ENCODE measurements at regions not wholly inside any gene's neighbourhood (a gene's known extent, or its start where the extent isn't known, plus 50 kb on each side); places are given as distances from the start of the nearest gene placed in this dataset.

GRCh38 chr15:95761501-95762165, 568.9 kb upstream of the NR2F2 start:
- H3K36me3 ChIP-seq (ENCODE audit: insufficient read depth, low read length): no peaks in the 10 kb centered on the region
- H2AFZ ChIP-seq (ENCODE audit: low read length): no peak overlapping the region
- TF ChIP-seq CTCF (conservative IDR thresholded peaks at IDR 0.05; ENCODE audit: low read length) (no peak), EZH2phosphoT487 (IDR thresholded peaks at IDR 0.05; ENCODE audit: borderline replicate concordance) (no peak)
- no peak overlapping the region for H3K4me2 ChIP-seq (ENCODE audit: low read depth, low read length, poor library complexity, severe bottlenecking)
- H3K4me1 ChIP-seq (ENCODE audit: insufficient read depth, low read length, poor library complexity, severe bottlenecking): no peaks in the 10 kb centered on the region
- no peaks in the 10 kb centered on the region for H3K9me3 ChIP-seq (ENCODE audit: insufficient read depth, low read depth, low read length)
- H3K9me2 ChIP-seq (replicated peaks; ENCODE audit: low read depth, low read length): no peaks in the 10 kb centered on the region
- no peaks in the 10 kb centered on the region for H3K79me2 ChIP-seq (ENCODE audit: insufficient read depth, low read length)
- H3K9ac ChIP-seq (ENCODE audit: low read depth, low read length, poor library complexity, severe bottlenecking): no peak overlapping the region
- no peaks in the 10 kb centered on the region for H3K27me3 ChIP-seq (ENCODE audit: insufficient read depth, low read length, poor library complexity, severe bottlenecking)
- no peaks in the 10 kb centered on the region for H4K20me1 ChIP-seq (ENCODE audit: insufficient read depth, low read length, poor library complexity, severe bottlenecking)
- H3K4me3 ChIP-seq (ENCODE audit: low read length, poor library complexity, severe bottlenecking): no peak overlapping the region
- H3F3A ChIP-seq (ENCODE audit: low read depth): no peaks in the 10 kb centered on the region

- no peaks in the 10 kb centered on the region for H3K36me3 ChIP-seq (ENCODE audit: insufficient read depth, low read length)
- no peak overlapping the region for H3K4me3 ChIP-seq (ENCODE audit: low read length, poor library complexity, severe bottlenecking)
- no peaks in the 10 kb centered on the region for H3K9me3 ChIP-seq (ENCODE audit: insufficient read depth, low read depth, low read length)
- TF ChIP-seq CTCF (conservative IDR thresholded peaks at IDR 0.05; ENCODE audit: low read length) (no peak), EZH2phosphoT487 (IDR thresholded peaks at IDR 0.05; ENCODE audit: borderline replicate concordance) (no peak)
- H2AFZ ChIP-seq (ENCODE audit: low read length): no peak overlapping the region
- H3K4me1 ChIP-seq (ENCODE audit: insufficient read depth, low read length, poor library complexity, severe bottlenecking): no peaks in the 10 kb centered on the region
- no peaks in the 10 kb centered on the region for H3K27me3 ChIP-seq (ENCODE audit: insufficient read depth, low read length, poor library complexity, severe bottlenecking)
- no peaks in the 10 kb centered on the region for H3K79me2 ChIP-seq (ENCODE audit: insufficient read depth, low read length)
- H3K9ac ChIP-seq (ENCODE audit: low read depth, low read length, poor library complexity, severe bottlenecking): no peak overlapping the region
- no peak overlapping the region for H3K4me2 ChIP-seq (ENCODE audit: low read depth, low read length, poor library complexity, severe bottlenecking)
- H3K9me2 ChIP-seq (replicated peaks; ENCODE audit: low read depth, low read length): no peaks in the 10 kb centered on the region
- no peaks in the 10 kb centered on the region for H3F3A ChIP-seq (ENCODE audit: low read depth)
- H4K20me1 ChIP-seq (ENCODE audit: insufficient read depth, low read length, poor library complexity, severe bottlenecking): no peaks in the 10 kb centered on the region
Measured at GRCh38 chr15:95763426-95763825, 567.1 kb upstream of the NR2F2 start.

GRCh38 chr15:95765161-95765560, 565.3 kb upstream of the NR2F2 start:
- TF ChIP-seq CTCF (conservative IDR thresholded peaks at IDR 0.05; ENCODE audit: low read length): no peak
- TF ChIP-seq EZH2phosphoT487 (IDR thresholded peaks at IDR 0.05; ENCODE audit: borderline replicate concordance): no peak
- Histone ChIP-seq H3K4me3 (ENCODE audit: low read length, poor library complexity, severe bottlenecking) (no peak overlapping the region), H3K36me3 (ENCODE audit: insufficient read depth, low read length) (no peaks in the 10 kb centered on the region), H4K20me1 (ENCODE audit: insufficient read depth, low read length, poor library complexity, severe bottlenecking) (no peaks in the 10 kb centered on the region), H3K9me3 (ENCODE audit: insufficient read depth, low read depth, low read length) (no peaks in the 10 kb centered on the region), H3K9ac (ENCODE audit: low read depth, low read length, poor library complexity, severe bottlenecking) (no peak overlapping the region), H3K27me3 (ENCODE audit: insufficient read depth, low read length, poor library complexity, severe bottlenecking) (no peaks in the 10 kb centered on the region), H3F3A (ENCODE audit: low read depth) (no peaks in the 10 kb centered on the region), H3K79me2 (ENCODE audit: insufficient read depth, low read length) (no peaks in the 10 kb centered on the region), H3K4me1 (ENCODE audit: insufficient read depth, low read length, poor library complexity, severe bottlenecking) (no peaks in the 10 kb centered on the region), H3K4me2 (ENCODE audit: low read depth, low read length, poor library complexity, severe bottlenecking) (no peak overlapping the region), H3K9me2 (replicated peaks; ENCODE audit: low read depth, low read length) (no peaks in the 10 kb centered on the region), H2AFZ (ENCODE audit: low read length) (no peak overlapping the region)
